22Rv1 (cell line): ENCODE measurements at regions not wholly inside any gene's neighbourhood (a gene's known extent, or its start where the extent isn't known, plus 50 kb on each side); places are given as distances from the start of the nearest gene placed in this dataset.
"Not testable (repeated sequence)": the region's sequence is repeated elsewhere in the genome, so short reads cannot be mapped to it uniquely, and the experiment has no call there.

Experiments used
- H3K27ac ChIP-seq: fragments of 450-650 bp; 2 replicates; pipeline ENCODE4 v1.5.1; 2017
- ZFX ChIP-seq: fragments of 450-650 bp; IDR thresholded peaks from 2 replicates; pipeline ENCODE4 v1.6.1; 2017; ENCODE audit warnings: antibody characterized with exemption, borderline replicate concordance
- TF ChIP-seq, protein P1 (sequence below): fragments of 450-650 bp; IDR thresholded peaks from 2 replicates; pipeline ENCODE4 v1.5.1; 2017; ENCODE audit warnings: mild to moderate bottlenecking

DNA sequence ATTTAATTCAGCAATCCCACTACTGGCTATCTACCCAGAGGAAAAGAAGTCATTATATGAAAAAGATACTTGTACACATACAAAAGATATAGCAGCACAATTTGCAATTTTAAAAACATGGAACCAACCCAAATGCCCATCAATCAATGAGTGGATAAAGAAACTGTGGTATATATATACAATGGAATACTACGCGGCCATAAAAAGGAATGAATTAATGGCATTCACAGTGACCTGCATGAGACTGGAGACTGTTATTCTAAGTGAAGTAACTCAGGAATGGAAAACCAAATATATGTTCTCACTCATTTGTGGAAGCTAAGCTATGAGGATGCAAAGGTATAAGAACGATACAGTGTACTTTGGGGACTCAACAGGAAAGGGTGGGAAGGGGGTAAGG lies 102.8 kb upstream of the KCNMA1 start:
- H3K27ac ChIP-seq = not testable (repeated sequence)

DNA sequence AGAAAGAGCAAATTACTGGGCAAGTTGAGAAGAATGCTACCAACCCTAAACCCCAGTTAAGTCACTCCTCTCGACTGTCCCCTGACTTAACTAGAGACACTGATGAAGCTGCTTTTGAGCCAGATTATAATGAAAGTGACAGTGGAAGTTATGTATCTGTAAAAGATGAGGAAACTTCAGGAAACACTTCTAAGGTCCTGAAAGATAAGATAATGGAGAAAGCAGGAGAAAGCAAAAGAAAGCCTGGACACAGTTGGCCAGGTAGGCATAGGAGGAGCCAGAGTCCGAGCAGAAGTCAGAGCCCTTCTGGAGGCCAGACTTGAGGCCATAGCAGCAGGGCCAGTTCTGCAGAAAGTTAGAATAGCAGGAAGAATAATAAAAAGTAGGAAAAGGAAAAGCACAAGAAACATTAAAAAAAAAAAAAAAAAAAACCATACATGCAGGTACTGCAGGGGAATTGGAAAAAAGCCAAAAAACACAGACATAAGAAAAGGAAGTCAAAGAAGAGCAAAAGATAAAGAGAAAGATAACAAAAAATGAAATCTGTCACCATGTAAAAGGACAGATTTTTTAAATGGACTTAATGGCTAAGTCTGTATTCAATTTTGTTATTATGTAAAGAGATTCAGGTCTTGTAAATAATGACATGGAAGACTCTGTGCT lies 101.0 kb upstream of the KCNMA1 start:
- no peak overlapping the region for H3K27ac ChIP-seq
- TF ChIP-seq, protein P1, sequence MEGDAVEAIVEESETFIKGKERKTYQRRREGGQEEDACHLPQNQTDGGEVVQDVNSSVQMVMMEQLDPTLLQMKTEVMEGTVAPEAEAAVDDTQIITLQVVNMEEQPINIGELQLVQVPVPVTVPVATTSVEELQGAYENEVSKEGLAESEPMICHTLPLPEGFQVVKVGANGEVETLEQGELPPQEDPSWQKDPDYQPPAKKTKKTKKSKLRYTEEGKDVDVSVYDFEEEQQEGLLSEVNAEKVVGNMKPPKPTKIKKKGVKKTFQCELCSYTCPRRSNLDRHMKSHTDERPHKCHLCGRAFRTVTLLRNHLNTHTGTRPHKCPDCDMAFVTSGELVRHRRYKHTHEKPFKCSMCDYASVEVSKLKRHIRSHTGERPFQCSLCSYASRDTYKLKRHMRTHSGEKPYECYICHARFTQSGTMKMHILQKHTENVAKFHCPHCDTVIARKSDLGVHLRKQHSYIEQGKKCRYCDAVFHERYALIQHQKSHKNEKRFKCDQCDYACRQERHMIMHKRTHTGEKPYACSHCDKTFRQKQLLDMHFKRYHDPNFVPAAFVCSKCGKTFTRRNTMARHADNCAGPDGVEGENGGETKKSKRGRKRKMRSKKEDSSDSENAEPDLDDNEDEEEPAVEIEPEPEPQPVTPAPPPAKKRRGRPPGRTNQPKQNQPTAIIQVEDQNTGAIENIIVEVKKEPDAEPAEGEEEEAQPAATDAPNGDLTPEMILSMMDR = no peak
- TF ChIP-seq ZFX = no peak

DNA sequence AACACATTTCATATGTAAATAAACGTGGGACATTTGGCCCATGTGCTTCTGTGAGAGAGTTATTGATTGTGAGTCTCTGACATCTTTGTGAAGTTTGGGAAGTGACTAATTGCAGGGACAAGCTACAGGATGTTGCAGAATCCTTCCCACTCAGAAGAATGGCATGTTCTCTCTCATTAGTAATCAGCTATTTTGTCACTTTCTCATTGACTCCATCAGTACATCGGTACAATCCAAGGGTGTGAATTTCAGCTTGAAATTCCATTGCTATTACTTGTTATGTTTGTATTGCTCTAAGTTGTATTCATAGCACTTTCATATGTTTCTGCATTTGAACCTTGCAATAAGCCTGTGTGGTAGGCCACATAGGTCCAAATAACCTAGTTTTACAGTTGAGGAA lies 100.0 kb upstream of the KCNMA1 start:
- H3K27ac ChIP-seq = no peak overlapping the region
- TF ChIP-seq, protein P1 = no peak
- TF ChIP-seq ZFX = no peak

DNA sequence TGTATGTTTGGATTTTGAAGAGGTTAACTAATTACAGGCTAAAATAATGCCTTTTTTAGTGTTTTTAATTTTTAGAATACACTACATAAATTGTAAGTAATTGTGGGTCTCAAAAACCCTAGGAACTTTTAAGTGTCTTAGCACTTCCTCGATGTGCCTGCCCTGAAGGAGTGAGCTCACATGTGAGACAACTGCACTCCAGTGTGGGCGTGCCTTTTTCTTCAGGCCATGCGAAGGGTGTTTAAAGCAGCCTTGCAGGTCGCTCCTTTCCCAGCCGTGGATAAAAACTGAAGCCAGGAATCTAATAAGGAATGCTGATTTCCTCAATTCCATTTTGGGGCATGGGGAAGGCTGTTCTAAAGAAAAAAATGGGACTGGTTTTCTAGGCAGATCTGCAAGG lies 97.5 kb upstream of the KCNMA1 start:
- H3K27ac ChIP-seq = not testable (repeated sequence)

DNA sequence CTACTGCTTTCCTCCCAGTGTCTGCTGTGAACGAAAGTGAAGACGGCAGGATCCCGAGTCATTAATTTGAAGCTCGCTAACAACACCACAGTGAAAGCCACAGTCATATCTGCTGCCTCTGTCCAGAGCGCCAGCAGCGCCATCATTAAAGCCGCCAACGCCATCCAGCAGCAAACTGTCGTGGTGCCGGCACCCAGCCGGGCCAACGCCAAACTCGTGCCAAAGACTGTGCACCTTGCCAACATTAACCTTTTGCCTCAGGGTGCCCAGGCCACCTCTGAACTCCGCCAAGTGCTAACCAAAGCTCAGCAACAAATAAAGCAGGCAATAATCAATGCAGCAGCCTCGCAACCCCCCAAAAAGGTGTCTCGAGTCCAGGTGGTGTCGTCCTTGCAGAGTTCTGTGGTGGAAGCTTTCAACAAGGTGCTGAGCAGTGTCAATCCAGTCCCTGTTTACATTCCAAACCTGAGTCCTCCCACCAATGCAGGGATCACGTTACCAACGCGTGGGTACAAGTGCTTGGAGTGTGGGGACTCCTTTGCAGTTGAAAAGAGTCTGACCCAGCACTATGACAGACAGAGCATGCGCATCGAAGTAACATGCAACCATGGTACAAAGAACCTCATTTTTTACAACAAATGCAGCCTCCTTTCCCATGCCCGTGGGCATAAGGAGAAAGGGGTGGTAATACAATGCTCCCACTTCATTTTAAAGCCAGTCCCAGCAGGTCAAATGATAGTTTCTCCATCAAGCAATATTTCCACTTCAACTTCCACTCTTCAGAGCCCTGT lies 94.8 kb upstream of the KCNMA1 start:
- no peak for TF ChIP-seq ZFX
- no peak overlapping the region for H3K27ac ChIP-seq

DNA sequence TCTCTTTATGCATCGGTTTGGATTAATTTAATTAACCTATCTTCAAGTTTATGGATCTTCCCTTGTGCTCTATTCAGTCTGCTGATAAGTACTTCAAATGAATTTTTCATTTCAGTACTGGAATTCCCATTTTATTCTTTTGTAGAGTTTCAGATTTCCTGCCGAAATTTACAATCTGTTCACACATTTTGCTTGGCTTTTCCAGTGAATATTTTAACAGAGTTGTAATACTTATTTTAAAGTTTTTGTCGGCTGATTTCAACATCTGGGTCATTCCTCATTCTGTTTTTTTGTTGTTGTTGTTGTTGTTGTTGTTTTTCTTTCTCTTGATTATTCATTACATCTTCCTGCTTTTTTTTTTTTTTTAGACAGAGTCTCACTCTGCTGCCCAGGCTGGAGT lies 89.9 kb upstream of the KCNMA1 start:
- TF ChIP-seq, protein P1 = no peak
- no peak for TF ChIP-seq ZFX
- H3K27ac ChIP-seq = no peak overlapping the region

DNA sequence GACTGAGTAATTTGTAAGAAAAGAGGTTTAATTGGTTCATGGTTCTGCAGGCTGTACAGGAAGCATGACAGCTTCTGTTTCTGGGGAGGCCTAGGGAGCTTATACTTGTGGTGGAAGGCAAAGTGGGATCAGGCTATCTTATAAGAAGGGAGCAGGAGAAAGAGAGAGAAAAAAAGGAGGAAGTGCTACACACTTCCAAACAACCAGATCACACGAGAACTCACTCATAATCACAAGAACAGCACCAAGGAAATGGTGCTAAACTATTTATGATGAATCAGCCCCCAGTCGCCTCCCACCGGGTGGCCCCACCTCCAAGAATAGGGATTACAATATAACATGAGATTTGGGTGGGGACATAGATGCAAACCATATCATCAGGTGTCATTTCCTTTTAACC lies 89.1 kb upstream of the KCNMA1 start:
- no peak for TF ChIP-seq ZFX
- TF ChIP-seq, protein P1 = no peak
- H3K27ac ChIP-seq = no peak overlapping the region

DNA sequence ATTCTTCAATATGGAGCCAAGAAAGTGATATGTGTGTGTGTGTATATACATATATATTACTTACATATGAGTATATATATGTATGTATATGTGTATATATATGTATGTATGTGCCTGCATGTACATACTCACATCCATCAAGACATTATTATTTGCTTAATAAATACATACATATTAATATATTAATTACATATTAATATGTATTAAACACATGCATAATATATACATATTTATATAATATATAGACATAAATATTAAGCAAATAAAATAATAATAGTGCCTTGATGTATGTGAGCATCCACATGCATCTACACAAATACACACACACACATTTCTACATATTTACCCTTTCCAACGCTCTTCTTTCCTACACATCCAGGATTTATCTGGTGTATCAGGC lies 88.7 kb upstream of the KCNMA1 start:
- TF ChIP-seq, protein P1 = no peak
- no peak for TF ChIP-seq ZFX
- H3K27ac ChIP-seq = no peak overlapping the region

DNA sequence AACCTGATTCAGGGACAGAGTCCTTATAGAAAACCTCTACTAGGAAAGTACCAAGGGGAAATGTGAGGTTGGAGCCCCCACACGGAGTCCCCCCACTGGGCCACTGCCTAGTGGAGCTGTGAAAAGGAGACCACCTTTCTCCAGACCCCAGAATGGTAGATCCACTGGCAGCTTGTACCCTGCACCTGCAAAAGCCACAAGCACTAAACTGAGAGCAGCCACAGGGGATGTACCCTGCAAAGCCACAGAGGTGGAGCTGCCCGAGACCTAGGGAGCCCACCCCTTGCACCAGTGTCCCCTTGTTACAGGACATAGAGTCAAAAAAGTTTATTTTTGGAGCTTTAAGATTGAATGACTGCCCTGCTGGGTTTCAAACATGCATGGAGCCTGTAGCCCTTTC lies 87.2 kb upstream of the KCNMA1 start:
- TF ChIP-seq, protein P1 = no peak
- TF ChIP-seq ZFX = no peak

More for the DNA sequence above, 87.2 kb upstream of the KCNMA1 start:
- H3K27ac ChIP-seq = no peak overlapping the region
